Osteocyte (in vitro differentiated cells): ENCODE measurements at regions not wholly inside any gene's neighbourhood (a gene's known extent, or its start where the extent isn't known, plus 50 kb on each side); places are given as distances from the start of the nearest gene placed in this dataset.

Experiments
- DNase-seq: peaks from one replicate; pipeline ENCODE4 v3.0.0; 2021; ENCODE audit warnings: mixed read lengths; ENCODE audit not compliant: unreplicated experiment; ENCODE audit errors: extremely low spot score
- H3K27ac Mint-ChIP-seq: one replicate; pipeline ENCODE4 v1.8.0; 2021; ENCODE audit warnings: mild to moderate bottlenecking, mixed read lengths; ENCODE audit not compliant: unreplicated experiment
- H3K27me3 Mint-ChIP-seq: one replicate; pipeline ENCODE4 v1.8.0; 2021; ENCODE audit warnings: mixed read lengths; ENCODE audit not compliant: unreplicated experiment
- H3K36me3 Mint-ChIP-seq: one replicate; pipeline ENCODE4 v1.8.0; 2021; ENCODE audit warnings: mixed read lengths; ENCODE audit not compliant: unreplicated experiment
- H3K4me1 Mint-ChIP-seq: one replicate; pipeline ENCODE4 v1.8.0; 2021; ENCODE audit warnings: mixed read lengths; ENCODE audit not compliant: unreplicated experiment
- H3K4me3 Mint-ChIP-seq: one replicate; pipeline ENCODE4 v1.8.0; 2021; ENCODE audit warnings: mild to moderate bottlenecking, moderate library complexity, mixed read lengths; ENCODE audit not compliant: unreplicated experiment
- H3K9me3 Mint-ChIP-seq: one replicate; pipeline ENCODE4 v1.8.0; 2021; ENCODE audit warnings: mixed read lengths; ENCODE audit not compliant: unreplicated experiment
- CTCF ChIP-seq: fragments of 200-600 bp; sonication (generic); IDR thresholded peaks from 2 replicates; pipeline ENCODE4 v1.5.0; 2021; ENCODE audit warnings: antibody characterized with exemption, mild to moderate bottlenecking, moderate library complexity

GRCh38 chr20:11098888-11099287 lies 425.1 kb upstream of the JAG1 start:
- no peak for DNase-seq
- H3K36me3 Mint-ChIP-seq, result no peaks in the 10 kb centered on the region
- no peak for TF ChIP-seq CTCF
- H3K4me3 Mint-ChIP-seq, result no peak overlapping the region
- no peaks in the 10 kb centered on the region for H3K27me3 Mint-ChIP-seq
- peaks cover 9% of the 10 kb centered on the region for H3K4me1 Mint-ChIP-seq
- peaks cover 9% of the 10 kb centered on the region for H3K9me3 Mint-ChIP-seq
- no peak overlapping the region for H3K27ac Mint-ChIP-seq

- Mint-ChIP-seq H3K36me3 (no peaks in the 10 kb centered on the region), H3K27ac (no peak overlapping the region), H3K4me1 (peaks cover 9% of the 10 kb centered on the region), H3K4me3 (no peak overlapping the region), H3K27me3 (no peaks in the 10 kb centered on the region), H3K9me3 (peaks cover 9% of the 10 kb centered on the region)
- no peak for TF ChIP-seq CTCF
- no peak for DNase-seq
Measured at GRCh38 chr20:11101243-11101642, 427.4 kb upstream of the JAG1 start.

GRCh38 chr20:11101696-11102095 lies 427.9 kb upstream of the JAG1 start:
- no peak for TF ChIP-seq CTCF
- Mint-ChIP-seq H3K4me1 (peaks cover 9% of the 10 kb centered on the region), H3K4me3 (no peak overlapping the region), H3K9me3 (peaks cover 9% of the 10 kb centered on the region), H3K27ac (no peak overlapping the region), H3K36me3 (no peaks in the 10 kb centered on the region), H3K27me3 (no peaks in the 10 kb centered on the region)
- DNase-seq, result no peak

GRCh38 chr20:11103866-11104265 lies 430.1 kb upstream of the JAG1 start:
- Mint-ChIP-seq H3K27ac (no peak overlapping the region), H3K9me3 (peaks cover 6% of the 10 kb centered on the region), H3K4me3 (no peak overlapping the region), H3K36me3 (no peaks in the 10 kb centered on the region), H3K27me3 (no peaks in the 10 kb centered on the region), H3K4me1 (peaks cover 9% of the 10 kb centered on the region)
- TF ChIP-seq CTCF, result no peak
- no peak for DNase-seq

GRCh38 chr20:11108102-11108810 lies 434.5 kb upstream of the JAG1 start:
- no peak for DNase-seq
- Mint-ChIP-seq H3K36me3 (no peaks in the 10 kb centered on the region), H3K9me3 (peaks cover under 1% of the 10 kb centered on the region), H3K4me1 (peaks cover 19% of the 10 kb centered on the region), H3K27me3 (no peaks in the 10 kb centered on the region), H3K4me3 (no peak overlapping the region), H3K27ac (no peak overlapping the region)
- no peak for TF ChIP-seq CTCF
